GM18498 (cell line): ENCODE measurements at regions not wholly inside any gene's neighbourhood (a gene's known extent, or its start where the extent isn't known, plus 50 kb on each side); places are given as distances from the start of the nearest gene placed in this dataset.
"Not testable (repeated sequence)": the region's sequence is repeated elsewhere in the genome, so short reads cannot be mapped to it uniquely, and the experiment has no call there.

Experiments used
- ATAC-seq: cut with Tn5 transposase; IDR thresholded peaks from one replicate; pipeline ENCODE4 v1.9.1; 2021; ENCODE audit warnings: mild to moderate bottlenecking, moderate library complexity; ENCODE audit not compliant: unreplicated experiment

DNA sequence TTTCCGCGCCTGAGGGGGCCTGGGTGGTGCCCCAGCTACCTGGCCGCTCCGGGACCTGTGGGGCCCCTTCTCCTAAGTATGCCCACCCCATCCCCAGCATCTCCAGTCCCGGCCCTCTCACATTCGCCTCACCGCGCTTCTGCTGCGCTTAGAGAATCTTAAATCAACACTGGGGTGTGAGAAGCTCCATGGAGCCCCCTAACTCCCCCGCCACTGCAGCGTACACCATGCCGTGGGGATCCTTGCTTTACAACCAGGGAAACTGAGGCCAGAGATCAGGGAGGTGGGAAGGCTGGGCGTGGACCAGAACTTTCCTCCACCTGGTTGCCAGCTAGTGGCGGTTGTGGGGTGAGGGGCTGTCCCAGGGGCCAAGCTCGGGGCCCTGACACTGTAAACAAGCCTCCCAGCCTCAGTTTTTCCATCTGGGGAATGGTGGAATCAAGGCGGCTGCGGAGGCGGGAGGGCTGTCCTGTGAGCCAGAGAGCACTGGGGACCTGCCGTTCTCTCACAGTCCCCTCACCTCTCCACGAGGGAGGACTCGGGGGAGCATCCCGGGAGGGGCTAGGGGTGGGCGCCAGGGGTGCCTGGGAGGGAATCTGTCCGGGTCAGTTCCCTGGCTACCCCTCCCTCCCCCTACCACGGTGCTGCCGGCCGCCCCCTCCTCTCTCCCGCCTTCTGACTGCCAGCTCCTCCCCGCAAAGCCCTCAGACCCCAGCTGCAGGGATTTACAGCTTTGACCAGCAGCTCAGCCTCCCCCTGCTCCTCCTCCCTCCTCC, 161.2 kb downstream of the C9orf50 start:
- ATAC-seq: no peak

DNA sequence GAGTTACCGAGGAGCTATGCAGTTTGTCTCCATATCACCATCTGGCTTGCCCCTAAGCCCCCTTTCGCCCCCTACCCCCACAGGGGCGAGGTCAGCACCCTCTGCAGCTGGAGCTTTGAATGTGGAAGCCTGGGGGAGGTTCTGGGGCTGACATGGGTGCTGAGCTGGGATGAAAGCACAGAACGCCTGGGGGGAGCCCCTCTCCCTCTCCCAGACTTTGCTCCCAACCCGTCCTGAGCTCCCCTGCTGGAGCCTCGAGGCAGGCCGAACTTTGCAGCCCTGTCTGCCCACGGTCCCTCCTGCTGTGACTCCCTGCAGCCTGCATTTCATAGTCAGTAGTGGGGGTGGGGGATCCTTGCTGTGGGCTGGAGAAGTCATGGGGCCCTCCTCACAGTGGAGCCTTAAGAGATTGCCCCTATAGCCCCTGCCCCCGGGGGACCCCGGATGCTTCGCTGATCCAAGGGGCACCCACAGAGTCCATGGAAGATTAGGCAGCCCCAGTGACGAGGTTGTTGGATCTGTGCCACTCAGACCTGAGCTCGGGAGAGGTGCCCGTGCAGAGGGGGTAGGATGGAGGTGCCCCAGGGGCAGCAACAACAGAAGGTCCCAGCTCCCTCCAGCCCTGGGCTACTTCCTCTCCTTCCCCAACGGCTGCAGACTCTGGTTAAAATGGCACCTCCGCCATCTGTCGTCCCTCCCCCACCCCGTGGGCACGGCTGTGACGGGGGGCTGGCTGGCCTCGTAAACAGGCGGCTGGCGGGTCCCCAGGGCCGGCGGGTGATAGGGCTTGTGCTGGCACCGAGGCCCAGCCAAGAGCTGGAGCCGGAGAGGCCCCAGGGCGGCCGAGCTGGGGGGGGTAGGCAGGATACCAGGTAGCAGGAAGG, 162.0 kb downstream of the C9orf50 start:
- no peak for ATAC-seq

DNA sequence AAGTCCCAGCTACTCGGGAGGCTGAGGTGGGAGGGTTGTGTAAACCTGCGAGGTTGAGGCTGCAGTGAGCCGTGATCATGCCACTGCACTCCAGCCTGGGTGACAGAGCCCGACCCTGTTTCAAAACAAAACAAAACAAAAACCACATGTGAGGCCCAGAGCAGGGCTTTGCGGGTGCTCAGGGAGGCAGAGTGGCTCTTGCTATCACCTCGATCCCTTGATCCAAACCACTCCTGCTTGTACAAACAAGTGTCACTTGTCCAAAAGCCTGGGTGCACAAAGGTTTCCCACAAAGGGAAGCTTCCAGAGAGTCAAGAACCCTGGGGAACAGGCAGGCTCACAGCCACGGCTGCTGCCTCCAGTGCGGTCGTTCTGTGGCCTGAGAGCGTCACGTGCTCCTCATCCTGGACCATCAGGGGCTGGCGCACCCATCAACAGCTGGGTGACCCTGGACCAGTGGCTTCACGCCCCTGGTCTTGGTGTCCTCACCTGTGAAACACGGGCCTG, 162.7 kb downstream of the C9orf50 start:
- ATAC-seq: no peak

DNA sequence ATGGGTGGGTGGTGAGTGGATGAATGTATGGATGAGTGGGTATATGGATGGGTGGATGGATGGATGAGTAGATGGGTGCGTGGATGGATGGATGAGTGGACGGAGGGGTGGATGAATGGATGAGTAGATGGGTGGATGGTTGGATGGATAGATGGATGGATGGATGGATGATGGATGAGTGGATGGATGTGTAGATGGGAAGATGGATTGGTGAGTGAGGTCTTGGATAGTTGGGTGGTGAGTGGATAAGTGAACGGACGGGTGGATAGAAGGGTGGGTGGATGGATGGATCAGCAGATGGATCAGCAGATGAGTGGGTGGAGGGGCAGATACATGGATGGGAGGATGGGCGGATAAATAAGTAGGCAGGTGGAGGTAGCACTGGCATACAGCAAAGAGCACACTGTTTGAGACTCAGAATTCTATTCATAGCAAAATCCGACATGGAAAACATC, 163.5 kb downstream of the C9orf50 start:
- no peak for ATAC-seq

DNA sequence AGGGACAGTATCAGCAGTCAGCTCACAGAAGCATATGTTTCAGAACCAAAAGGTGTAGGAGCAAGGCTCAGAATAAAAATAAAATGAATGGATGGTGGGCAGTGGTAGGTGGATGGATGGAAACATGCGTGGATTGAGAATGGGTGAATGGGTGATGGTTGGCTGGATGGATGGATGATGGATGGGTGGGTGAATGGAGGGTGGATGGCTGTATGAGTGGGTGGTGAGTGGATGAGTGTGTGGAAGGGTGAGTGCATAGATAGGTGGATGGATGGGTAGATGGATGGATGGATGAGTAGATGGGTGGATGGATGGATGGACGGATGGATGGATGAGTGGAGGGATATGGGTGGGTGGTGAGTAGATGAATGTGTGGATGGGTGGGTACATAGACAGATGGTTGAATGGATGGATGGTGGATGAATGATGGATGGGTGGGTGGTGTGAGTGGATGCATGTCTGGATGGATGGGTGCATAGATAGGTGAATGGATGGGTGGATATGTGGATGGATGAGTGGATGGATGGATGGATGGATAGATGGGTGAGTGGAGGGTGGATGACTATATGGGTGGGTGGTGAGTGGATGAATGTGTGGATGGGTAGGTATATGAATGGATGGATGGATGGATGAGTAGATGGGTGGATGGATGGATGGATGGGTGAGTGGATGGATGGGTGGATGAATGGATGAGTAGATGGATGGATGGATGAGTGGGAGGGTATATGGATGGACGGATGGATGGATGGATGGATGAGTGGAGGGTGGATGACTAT, 164.2 kb downstream of the C9orf50 start:
- ATAC-seq: no peak

DNA sequence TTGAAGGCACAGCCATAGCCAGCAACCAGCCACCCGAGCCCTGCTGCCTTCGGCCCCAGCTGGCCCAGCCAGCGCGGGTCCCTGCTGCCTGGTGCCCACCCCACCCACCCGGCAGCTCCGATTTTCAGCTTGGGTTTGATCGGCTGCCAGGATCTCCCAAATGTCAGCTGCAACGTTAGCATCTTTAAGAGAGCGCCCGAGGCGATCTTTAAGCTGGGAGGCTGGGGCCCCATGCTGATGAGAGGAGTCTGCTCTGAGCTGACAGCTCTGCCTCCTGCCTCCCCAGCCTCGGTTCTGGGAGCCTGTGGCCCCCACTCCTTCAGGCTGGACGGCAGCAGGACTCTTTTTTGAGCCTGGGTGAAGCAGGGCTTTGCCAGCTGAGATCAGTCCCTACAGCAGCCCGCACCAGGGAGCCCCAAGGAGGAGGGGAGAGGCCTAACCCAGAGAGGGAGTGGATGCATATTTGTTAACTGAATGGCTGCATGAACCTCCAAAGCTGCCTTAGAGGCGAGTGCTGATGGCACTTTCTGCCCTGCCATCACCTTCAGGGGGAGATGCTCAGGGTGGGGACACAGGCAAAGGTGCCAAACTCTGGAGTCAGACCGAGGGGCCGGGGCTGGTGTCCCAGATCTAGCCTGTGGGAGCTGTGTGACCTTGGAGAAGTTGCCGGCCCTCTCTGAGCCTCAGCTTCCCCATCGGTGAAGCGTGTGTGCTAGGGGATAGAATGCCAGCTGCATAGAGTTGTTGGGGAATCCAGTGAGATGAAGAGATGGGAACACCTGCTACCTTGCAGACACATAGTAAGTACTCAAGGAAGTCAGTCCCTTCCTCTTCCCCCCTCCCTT, 165.5 kb downstream of the C9orf50 start:
- no peak for ATAC-seq

DNA sequence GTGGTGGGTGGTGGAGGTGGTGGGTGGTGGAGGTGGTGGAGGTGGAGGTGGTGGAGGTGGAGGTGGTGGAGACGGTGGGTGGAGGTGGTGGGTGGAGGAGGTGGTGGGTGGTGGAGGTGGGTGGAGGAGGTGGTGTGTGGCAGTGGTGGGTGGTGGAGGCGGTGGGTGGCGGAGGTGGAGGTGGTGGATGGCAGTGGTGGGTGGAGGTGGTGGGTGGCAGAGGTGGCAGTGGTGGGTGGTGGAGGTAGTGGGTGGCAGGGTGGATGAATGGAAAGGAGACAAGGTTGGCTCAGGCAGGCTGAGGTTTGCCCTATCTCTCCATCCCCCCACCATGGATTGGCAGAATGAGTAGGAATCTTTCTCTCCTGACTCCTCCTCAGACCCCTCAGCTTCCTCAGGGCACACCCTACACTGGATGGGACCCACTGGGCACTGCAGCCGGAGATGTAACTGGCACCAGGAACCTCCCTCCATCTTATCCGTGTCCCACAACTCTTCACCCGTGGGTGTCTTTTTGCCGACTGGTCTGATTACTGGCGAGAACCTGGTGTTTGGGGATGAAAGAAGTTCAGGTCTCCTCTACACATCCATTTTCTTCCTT, 166.3 kb downstream of the C9orf50 start:
- no peak for ATAC-seq

DNA sequence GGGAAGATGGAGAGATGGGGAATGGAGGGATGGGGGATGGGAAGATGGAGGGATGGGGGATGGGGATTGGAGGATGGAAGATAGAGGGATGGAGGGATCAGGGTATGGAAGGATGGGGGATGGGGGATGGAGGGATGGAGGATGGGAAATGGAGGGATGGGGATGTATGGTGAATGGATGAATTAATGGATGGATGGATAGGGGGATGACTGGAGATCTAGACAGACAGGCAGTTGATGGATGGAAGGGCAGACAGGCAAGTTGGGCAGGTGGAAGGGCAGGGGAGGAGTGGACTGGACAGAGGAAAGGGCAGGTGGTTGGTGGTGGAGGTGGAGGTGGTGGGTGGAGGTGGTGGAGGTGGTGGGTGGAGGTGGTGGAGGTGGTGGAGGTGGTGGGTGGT, 167.2 kb downstream of the C9orf50 start:
- ATAC-seq: no peak

DNA sequence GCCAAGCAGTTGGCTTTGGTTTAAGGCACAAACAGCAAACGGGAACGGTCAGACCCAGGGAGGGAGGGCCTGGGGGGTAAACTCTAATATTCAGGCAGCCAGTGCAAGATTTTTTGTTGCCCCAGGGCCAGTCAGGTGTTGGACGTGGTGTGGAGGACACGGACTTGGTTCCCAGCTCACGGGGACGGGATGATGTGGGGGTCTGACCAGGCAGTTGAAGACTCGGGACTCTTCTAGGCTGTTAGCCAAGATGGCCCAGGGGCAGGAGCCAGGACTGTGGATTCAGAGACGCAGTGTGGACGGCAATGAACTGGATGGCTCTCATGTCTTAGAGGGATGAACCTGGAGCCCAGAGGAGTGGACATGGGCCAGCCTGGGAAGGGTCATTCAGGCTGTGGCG, 169.2 kb downstream of the C9orf50 start:
- no peak for ATAC-seq

DNA sequence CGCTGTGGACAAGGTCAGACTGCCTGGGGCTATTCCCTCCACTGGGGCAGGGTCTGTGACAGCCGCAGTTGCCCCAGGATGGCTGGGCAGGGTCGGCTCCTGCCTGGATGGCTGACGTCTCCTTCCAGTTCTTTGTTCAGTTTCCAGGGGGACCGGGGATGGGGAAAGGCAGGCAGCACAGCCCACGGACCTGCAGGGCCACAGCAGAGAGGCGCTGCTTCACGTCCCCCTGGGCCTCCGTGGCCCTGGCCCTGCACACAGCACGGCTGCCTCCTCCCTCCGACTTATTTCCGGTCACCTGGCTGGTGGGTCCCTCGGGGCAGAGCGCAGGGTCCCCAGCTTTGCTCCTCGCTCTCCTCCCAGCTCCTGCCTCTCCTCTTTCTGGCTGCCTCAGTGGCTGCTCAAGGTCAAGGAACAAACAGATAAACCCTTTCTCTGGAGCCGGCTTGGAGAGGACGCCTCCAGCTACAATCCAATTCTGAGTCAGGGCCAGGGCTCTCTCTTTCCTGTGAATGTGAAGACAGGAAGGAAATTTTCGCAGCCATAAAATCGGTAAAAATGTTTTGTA, 169.7 kb downstream of the C9orf50 start:
- no peak for ATAC-seq

DNA sequence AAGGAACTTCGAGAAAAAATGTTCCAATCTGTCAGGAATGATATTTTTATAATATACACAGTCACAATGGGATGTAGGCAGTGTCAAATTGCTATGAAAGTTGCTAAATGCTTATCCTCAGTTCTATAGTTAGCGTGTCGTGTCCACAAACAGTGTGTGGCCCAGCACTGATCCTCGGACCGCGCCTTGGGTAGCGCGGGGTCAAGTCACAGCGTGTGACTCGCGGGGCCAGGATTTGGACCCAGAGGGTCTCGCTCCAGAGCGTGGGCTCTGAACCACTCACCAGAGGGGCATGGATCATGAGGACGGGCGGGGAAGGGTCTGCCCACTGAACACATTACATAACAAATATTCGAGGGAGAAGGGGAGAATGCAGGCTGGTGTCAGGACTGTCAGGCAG, 171.8 kb downstream of the C9orf50 start:
- no peak for ATAC-seq

DNA sequence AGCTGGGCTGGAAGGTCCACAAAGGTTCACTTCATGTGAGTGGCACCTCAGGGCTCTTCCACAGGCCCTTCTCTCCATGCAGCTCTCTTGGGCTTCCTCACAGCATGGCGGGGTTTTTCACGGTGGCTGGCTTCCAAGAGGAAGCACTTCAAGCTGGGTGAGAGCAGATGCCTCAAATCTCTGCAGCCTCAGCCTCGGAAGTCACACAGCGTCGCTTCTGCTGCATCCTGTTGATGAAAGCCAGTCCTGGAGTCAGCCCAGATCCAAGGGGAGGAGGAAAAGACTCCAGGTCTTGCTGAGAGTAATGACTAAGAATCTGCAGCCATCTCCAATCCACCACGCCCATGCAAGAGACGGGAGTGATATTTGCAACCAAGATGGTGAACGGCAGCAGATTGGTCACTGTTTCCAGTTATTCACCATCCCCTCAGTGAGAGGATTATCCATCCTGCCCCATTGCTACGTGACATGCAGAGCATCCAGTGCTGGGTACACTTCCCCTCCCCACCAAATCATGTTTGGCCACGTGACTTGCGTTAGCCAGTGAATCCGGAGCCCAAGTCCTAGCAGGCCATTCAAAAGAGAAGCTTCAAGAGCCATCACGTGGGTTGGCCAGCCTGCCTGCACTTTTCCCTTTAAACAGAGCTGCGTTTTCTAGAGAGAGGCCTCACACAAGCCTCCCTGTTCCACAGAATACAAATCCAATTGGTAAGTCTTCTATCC, 173.9 kb downstream of the C9orf50 start:
- no peak for ATAC-seq

DNA sequence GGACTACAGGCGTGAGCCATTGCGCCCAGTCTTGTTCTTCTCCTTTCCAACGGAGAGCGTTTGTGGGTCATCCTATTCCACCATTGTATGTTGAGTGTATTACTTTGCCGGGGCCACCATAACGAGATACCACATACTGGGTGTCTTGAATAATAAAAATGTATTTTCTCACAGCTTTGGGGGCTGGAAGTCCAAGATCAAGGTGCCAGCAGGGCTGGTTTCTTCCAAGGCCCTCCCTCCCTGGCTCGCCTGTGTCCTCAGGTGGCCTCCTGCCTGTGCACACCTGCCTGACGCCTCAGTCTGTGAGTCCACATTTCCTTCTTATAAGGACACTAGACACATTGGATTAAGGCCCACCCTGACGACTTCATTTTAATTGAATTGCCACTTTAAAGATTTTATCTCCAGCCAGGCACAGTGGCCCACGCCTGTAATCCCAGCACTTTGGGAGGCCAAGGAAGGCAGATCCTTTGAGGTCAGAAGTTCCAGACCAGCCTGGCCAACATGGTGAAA, 175.1 kb downstream of the C9orf50 start:
- ATAC-seq: no peak

DNA sequence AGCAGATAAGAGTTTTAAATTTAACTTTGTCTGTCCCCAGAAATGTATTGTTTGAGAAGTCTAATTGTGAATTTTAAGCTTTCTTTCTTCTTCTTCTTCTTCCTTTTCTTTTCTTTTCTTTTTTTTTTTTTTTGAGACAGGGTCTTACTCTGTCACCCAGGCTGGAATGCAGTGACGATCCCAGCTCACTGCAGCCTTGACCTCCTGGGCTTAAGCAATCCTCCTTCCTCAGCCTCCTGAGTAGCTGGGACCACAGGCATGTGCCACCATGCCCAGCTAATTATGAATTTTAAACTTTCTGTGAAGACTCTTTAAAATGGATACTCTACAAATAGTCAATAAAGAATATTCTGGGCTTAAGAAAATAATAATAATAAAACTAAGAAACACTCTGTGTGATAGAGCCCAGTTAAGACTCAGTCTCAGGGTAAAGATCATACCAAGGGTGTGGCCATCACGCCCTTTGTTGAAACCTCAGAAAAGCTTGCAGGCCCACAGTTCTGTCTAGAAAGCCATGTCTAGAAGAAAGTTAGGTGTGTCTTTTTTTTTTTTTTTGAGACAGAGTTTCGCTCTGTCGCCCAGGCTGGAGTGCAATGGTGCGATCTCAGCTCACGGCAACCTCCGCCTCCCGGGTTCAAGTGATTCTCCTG, 177.3 kb downstream of the C9orf50 start:
- ATAC-seq: not testable (repeated sequence)

DNA sequence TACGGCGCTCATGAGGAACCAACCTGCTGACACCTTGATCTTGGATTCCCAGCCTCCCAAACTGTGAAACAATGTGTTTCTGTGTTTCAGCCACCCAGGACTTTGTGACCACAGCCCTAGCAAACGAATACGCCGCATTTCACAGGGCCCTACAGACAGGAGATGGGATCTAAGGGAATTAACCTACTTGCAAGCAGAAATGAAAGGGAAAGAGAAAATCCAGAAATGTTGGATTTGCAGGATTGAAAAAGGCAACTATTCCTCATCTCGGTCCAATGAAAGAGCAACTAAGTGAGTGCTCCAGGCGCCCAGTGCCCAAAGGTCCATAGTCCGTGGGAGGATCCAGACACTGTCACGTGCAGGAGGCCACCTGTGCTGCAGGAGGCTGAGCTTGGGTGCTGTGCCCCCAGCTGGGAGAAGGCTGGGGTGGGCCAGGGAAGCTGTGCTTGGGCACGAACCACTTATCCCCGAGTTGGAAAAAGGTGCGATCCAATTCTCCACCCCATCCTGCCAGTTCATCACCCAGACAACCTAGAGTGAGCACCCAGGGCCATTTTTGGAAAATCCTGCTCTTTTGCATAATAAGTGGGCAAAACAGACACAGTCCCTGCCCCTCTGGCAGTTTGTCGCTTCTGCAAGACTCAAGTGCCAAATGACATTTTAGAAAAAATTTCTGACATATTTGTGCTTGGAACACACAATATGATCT, 177.9 kb downstream of the C9orf50 start:
- no peak for ATAC-seq

DNA sequence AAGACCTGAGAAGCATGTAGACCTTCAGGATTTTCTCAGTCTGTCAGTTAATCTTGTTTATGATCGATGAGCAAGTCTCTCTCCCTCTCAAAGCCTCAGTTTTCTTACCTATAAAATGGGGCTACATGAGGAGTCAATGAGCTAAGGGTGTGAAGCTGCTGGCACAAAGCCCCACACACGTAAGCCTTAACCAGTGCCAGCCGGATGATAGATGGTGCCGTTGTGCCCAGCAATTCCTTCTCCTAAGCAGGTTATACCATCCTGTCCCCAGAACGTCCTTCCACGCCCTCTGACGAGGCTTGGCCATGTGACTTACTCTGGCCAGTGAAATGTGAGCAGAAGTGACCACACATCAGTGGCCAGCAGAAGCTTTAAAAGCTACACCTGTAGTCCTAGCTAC, 179.0 kb downstream of the C9orf50 start:
- no peak for ATAC-seq

DNA sequence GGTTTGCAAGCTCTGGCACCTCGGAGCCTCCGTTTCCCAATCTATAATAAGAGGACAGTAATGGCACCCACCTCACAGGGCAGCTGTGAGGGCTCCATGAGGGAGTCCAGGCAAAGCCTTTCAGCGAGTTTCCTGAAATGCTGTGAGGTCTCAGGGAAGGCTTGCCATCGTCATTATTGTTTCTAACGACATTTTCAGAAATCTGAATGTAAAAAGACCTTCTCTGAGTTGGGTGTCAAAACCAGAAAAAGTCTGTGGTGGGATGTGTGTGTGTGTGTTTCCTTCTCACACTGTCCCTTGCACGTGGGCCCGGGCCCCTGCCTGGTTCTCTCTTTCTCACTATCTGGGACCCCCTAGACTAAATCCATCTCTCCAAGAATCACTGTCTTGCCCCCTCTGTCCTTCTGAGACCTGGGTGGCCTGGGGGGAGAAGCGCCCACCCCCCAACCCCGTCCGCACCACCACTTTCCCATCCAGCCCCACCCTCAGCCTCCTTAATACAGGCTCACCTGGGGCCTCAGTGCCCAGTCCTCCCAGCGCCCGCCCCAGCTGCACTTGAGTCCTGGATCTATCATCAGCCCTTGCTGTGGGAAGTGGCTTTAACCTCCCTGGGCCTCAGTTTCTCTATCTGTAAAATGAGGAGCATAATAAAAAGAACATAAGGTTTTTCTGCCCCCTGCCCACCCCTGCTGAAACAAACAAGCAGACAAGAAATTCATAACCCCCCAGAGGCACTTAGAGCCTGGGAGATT, 180.3 kb downstream of the C9orf50 start:
- no peak for ATAC-seq
